Epithelial cell of proximal tubule (primary cell): ENCODE measurements at regions not wholly inside any gene's neighbourhood (a gene's known extent, or its start where the extent isn't known, plus 50 kb on each side); places are given as distances from the start of the nearest gene placed in this dataset.
A peak's percentile ranks its signal among the peaks of the same experiment; 100 is the strongest.

Experiments used
- DNase-seq: peaks from one replicate; pipeline ENCODE4 v3.0.0-alpha.2; 2011; ENCODE audit warnings: low read depth
- H3K4me3 ChIP-seq: 2 replicates; pipeline ENCODE4 v1.5.1; 2011; ENCODE audit warnings: low read depth, mild to moderate bottlenecking, low read length
- TF ChIP-seq, protein P1 (sequence below): conservative IDR thresholded peaks from 2 replicates; pipeline ENCODE4 v1.5.1; 2012; ENCODE audit warnings: low read depth, mild to moderate bottlenecking, low read length

DNA sequence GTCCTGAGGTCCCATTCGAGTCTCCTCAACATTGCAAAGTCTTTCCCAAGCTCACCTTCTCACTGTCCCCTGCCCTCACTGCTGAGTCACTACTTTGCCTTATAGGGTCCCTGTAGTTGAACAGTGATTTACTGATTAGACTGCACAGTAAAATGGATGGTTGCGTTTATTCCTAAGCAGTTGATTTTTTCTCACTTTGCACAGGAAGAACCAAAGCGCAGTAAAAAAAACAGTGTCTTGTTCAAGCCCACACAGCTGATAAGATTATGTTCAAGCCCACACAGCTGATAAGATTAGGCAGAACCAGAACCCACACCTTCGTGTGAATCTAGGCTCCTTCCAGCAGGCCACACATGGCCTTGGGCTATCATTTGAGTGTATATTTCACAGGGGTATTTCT lies 215.3 kb upstream of the COPS8 start:
- no peak overlapping the region for H3K4me3 ChIP-seq
- TF ChIP-seq, protein P1, sequence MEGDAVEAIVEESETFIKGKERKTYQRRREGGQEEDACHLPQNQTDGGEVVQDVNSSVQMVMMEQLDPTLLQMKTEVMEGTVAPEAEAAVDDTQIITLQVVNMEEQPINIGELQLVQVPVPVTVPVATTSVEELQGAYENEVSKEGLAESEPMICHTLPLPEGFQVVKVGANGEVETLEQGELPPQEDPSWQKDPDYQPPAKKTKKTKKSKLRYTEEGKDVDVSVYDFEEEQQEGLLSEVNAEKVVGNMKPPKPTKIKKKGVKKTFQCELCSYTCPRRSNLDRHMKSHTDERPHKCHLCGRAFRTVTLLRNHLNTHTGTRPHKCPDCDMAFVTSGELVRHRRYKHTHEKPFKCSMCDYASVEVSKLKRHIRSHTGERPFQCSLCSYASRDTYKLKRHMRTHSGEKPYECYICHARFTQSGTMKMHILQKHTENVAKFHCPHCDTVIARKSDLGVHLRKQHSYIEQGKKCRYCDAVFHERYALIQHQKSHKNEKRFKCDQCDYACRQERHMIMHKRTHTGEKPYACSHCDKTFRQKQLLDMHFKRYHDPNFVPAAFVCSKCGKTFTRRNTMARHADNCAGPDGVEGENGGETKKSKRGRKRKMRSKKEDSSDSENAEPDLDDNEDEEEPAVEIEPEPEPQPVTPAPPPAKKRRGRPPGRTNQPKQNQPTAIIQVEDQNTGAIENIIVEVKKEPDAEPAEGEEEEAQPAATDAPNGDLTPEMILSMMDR: no peak
- DNase-seq: no peak

DNA sequence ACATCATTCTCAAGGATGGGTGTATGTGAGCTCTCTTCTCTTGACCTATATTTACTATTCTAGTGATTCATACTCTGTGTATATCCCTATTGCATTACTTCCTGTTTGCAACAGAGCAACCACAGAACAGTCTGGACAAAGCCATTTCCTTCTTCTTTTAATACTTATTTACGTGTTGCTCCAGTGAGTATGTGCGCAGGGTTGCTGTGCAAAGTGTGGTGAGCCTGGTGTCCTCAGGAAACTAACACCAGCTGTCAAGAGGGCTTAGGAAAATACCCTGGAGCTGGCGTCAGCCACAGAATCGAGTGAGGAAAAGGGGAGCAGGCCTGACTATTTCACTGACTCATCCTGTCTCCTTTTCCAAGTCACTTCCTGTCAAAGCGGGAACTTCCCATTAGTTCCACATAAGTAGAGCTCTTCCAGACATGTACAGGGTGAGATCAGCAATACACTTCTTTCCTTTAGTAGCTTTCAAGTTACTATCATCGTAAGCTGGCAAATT lies 214.1 kb upstream of the COPS8 start:
- TF ChIP-seq, protein P1: no peak
- H3K4me3 ChIP-seq: no peak overlapping the region
- DNase-seq: peak; percentile 89

DNA sequence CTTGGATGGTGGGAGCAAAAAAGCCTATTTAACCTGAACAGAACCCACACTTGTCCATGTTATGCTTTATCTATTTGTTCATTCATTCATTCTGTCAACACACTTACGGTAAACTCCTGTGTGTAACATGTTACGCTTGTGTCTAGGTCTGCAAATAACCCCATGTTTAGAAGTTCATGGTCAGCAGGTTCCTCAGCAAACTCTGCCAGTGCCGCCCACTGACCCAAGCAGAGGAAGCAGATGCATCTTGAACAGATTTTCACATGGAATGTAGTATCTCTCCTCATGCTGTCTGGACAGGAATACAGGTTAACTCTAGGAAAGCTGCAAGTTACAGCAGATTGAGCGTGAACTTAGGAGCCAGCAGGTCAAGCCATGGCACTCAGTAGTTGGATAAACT lies 213.7 kb upstream of the COPS8 start:
- no peak overlapping the region for H3K4me3 ChIP-seq
- no peak for DNase-seq
- TF ChIP-seq, protein P1: no peak

DNA sequence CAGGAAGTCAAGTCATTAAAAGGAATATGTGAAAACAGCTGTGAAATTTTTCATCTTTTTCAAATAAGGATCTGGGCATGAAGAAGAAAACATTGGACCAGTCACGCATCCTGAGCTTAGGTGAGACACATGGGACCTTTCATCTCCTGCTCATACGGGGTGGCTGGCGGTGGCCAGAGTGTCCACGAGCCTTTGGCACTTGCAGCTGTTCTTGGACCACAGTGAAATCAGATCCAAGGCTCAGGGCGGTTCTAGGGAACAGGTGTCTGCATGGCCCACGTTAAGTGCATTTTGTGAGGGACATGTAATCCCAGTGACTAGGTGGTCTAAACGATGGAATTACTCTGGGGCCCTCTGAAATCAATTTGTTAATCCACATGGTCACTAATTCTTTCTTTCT lies 212.7 kb upstream of the COPS8 start:
- H3K4me3 ChIP-seq: no peak overlapping the region
- TF ChIP-seq, protein P1: no peak
- DNase-seq: no peak

DNA sequence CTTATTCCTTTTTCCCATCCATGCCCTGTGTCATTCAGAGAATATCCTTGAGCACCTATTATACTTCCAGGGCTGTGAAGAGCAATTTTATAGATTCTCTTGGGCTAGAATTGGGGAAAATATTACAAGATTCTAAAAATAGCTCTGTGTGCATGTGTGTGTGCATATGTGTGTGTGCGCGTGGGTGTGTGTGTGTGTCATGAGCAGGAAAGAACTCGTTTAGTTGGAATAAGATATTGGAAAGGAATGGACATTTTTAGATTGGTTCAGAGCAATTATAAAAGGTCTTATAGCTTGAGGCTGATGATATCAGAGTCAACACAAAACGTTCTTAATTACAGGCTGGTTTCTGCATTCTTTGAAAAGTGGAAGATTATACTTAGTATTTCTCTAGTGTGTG lies 212.1 kb upstream of the COPS8 start:
- H3K4me3 ChIP-seq: no peak overlapping the region
- TF ChIP-seq, protein P1: no peak
- no peak for DNase-seq

DNA sequence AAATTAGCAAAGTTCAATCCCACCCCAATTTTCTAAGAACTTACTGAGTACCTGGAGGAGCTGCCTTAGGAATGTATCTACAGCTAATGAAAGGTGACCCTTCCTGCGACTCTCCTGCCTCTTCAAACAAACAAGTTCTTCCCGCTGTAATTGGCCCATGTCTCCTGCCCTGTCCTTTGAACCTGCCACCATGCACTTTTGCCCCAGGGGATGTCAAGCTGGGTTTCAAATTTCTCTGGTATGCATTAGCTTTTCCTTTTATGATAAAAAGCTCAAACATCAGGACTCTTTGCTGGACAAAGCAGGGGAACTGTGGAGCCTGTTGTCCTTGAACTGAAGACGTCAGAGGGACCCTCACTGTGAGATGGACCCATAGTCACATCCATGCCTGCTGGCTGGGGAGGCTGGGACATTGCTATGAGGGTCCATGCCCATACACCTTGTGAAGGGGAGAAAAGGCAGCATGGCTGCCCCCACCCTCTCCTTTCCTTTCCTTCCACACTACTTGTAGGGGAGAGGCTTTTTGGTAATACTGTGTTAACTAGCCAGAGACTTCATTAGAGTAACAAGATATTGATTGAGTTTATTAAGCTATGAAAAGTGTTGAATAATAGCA lies 210.7 kb upstream of the COPS8 start:
- TF ChIP-seq, protein P1: no peak
- H3K4me3 ChIP-seq: no peak overlapping the region
- no peak for DNase-seq

DNA sequence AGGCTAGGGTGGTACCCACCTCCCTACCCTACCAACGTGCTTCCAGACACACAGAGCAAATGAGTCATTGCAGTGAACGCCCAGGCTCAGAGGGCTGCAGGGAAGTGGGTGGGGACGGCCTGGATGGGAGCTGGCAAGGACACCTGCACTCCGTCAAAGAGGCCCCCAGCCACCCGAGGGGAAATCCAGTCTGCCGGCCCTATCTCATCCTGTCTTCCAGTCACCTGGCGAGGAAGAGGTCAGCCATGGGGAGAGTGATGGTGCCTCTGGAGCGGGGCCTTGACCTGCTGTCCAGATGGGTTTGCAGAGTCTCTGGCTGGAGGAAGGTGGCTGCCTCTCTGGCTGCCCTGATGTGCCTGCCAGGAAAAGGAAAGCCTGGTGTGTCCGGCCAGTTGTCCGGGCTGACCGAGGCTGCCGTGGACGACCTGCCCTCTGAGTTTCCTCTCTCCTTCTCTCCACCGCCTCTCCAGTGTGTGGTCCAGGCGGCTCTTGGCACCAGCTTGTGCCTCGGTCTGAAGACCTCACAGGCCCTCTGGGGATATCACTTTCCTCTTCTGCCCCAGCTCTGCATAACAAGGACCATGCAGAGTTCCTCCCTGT lies 209.7 kb upstream of the COPS8 start:
- TF ChIP-seq, protein P1: no peak
- DNase-seq: no peak

More for the DNA sequence above, 209.7 kb upstream of the COPS8 start:
- no peak overlapping the region for H3K4me3 ChIP-seq
